H1 (cell line): ENCODE measurements at regions not wholly inside any gene's neighbourhood (a gene's known extent, or its start where the extent isn't known, plus 50 kb on each side); places are given as distances from the start of the nearest gene placed in this dataset.
"Not testable (repeated sequence)": the region's sequence is repeated elsewhere in the genome, so short reads cannot be mapped to it uniquely, and the experiment has no call there.

ENCODE experiments used
- CTCF ChIA-PET: fragments of 300-600 bp; sonication (Branson Sonifier 250); formaldehyde crosslinking; loops from one replicate; lab custom pipeline; 2021; ENCODE audit not compliant: partially characterized antibody; lab: Charles Lee
- POLR2A ChIA-PET: fragments of 300-600 bp; sonication (Branson Sonifier 250); formaldehyde crosslinking; loops from one replicate; lab custom pipeline; 2021; ENCODE audit warnings: inconsistent platforms; ENCODE audit not compliant: partially characterized antibody; lab: Charles Lee
- DNase-seq, 2 experiments: peaks; one replicate each; pipeline versions ENCODE4 v3.0.0 to v3.0.0-alpha.2; 2010 to 2022; ENCODE audit warnings: low spot score in 2 of 2, low read depth in 1 of 2, mixed read lengths in 1 of 2
- FAIRE-seq: peaks from 2 replicates; lab custom pipeline; 2011; peaks lifted over from hg19 to GRCh38; lab: Jason Lieb, UNC
- H2AFZ ChIP-seq: 2 replicates; pipeline ENCODE4 v1.8.1; 2012; ENCODE audit warnings: low read length, inconsistent platforms
- H2AK5ac ChIP-seq: 2 replicates; pipeline ENCODE4 v1.6.1; 2013; ENCODE audit warnings: low read depth, low read length
- H2BK120ac ChIP-seq: replicated peaks from 2 replicates; pipeline ENCODE3; 2013; ENCODE audit warnings: low read depth, low read length, inconsistent platforms
- H2BK12ac ChIP-seq: 2 replicates; pipeline ENCODE4 v1.6.1; 2013; ENCODE audit warnings: low read depth, low read length
- H2BK15ac ChIP-seq: 2 replicates; pipeline ENCODE4 v1.6.1; 2013; ENCODE audit warnings: low read length
- H2BK20ac ChIP-seq: 2 replicates; pipeline ENCODE4 v1.6.1; 2013; ENCODE audit warnings: low read length
- H2BK5ac ChIP-seq: 2 replicates; pipeline ENCODE4 v1.6.1; 2013; ENCODE audit warnings: low read depth, low read length
- H3K14ac ChIP-seq: 2 replicates; pipeline ENCODE4 v1.6.1; 2013; ENCODE audit warnings: inconsistent platforms; ENCODE audit not compliant: insufficient read length
- H3K18ac ChIP-seq: 2 replicates; pipeline ENCODE4 v1.6.1; 2013; ENCODE audit warnings: low read length; ENCODE audit errors: extremely low read depth
- H3K23ac ChIP-seq: 2 replicates; pipeline ENCODE4 v1.6.1; 2013; ENCODE audit warnings: inconsistent platforms; ENCODE audit not compliant: insufficient read length
- H3K23me2 ChIP-seq: 2 replicates; pipeline ENCODE4 v1.6.1; 2013; ENCODE audit warnings: low read depth, low read length
- H3K27ac ChIP-seq: 2 replicates; pipeline ENCODE4 v1.6.1; 2011; ENCODE audit warnings: low read depth, low read length, inconsistent platforms
- H3K27me3 ChIP-seq, 4 experiments: replicated peaks in 1 of 4; 1 replicate in 1 of 4; 2 replicates in 3 of 4; pipeline versions ENCODE4 v1.6.1 to v1.8.1; 2011 to 2013; ENCODE audit warnings: low read length in 3 of 4, mild to moderate bottlenecking in 3 of 4, inconsistent platforms in 2 of 4, mixed read lengths in 2 of 4, moderate library complexity in 1 of 4; ENCODE audit not compliant: control insufficient read depth in 3 of 4, insufficient read depth in 3 of 4; ENCODE audit errors: extremely low read depth in 1 of 4
- H3K36me3 ChIP-seq, 4 experiments: 2 replicates each; pipeline versions ENCODE4 v1.6.1 to v1.8.1; 2011 to 2013; ENCODE audit warnings: mild to moderate bottlenecking in 4 of 4, low read length in 3 of 4, moderate library complexity in 2 of 4, control low read depth in 1 of 4, inconsistent platforms in 1 of 4; ENCODE audit not compliant: insufficient read depth in 4 of 4, control insufficient read depth in 2 of 4
- H3K4ac ChIP-seq: replicated peaks from 2 replicates; pipeline ENCODE3; 2013; ENCODE audit warnings: low read length, low read depth, mixed read lengths, inconsistent platforms; ENCODE audit not compliant: insufficient read length
- H3K4me1 ChIP-seq, 4 experiments: replicated peaks in 1 of 4; 1 replicate in 1 of 4; 2 replicates in 3 of 4; pipeline versions ENCODE4 v1.6.1 to v1.8.1; 2011 to 2013; ENCODE audit warnings: low read length in 3 of 4, inconsistent platforms in 2 of 4, mixed read lengths in 1 of 4; ENCODE audit not compliant: insufficient read depth in 4 of 4, control insufficient read depth in 3 of 4
- H3K4me2 ChIP-seq, 2 experiments: 2 replicates each; pipeline versions ENCODE4 v1.6.1 to v1.8.1; 2011 to 2013; ENCODE audit warnings: low read depth in 2 of 2, low read length in 2 of 2, control low read depth in 1 of 2, inconsistent platforms in 1 of 2, mild to moderate bottlenecking in 1 of 2; ENCODE audit not compliant: insufficient read depth in 1 of 2
- H3K4me3 ChIP-seq, 4 experiments: fragments of 200-600, 300-600 bp in 1 of 4; sonication (generic), shearing (Covaris generic), sonication (Bioruptor Twin) in 1 of 4; 2 replicates each; pipeline versions ENCODE4 v1.5.1 to v1.8.1; 2011 to 2016; ENCODE audit warnings: low read length in 4 of 4, low read depth in 3 of 4, control low read depth in 2 of 4, inconsistent platforms in 2 of 4, mild to moderate bottlenecking in 2 of 4, mixed read lengths in 1 of 4, moderate library complexity in 1 of 4; ENCODE audit not compliant: insufficient read depth in 2 of 4; ENCODE audit errors: extremely low read depth in 1 of 4
- H3K56ac ChIP-seq: replicated peaks from 2 replicates; pipeline ENCODE3; 2013; ENCODE audit warnings: low read depth, mild to moderate bottlenecking, mixed read lengths, low read length, inconsistent platforms; ENCODE audit not compliant: insufficient read length
- H3K79me1 ChIP-seq: 2 replicates; pipeline ENCODE4 v1.6.1; 2013; ENCODE audit warnings: low read depth, low read length, control low read depth
- H3K79me2 ChIP-seq, 2 experiments: 2 replicates each; pipeline versions ENCODE4 v1.6.1 to v1.8.1; 2012 to 2013; ENCODE audit warnings: low read length in 2 of 2, mild to moderate bottlenecking in 2 of 2, inconsistent platforms in 1 of 2; ENCODE audit not compliant: insufficient read depth in 2 of 2, control insufficient read depth in 1 of 2
- H3K9ac ChIP-seq, 4 experiments: replicated peaks in 1 of 4; 1 replicate in 1 of 4; 2 replicates in 3 of 4; pipeline versions ENCODE4 v1.6.1 to v1.8.1; 2011 to 2013; ENCODE audit warnings: low read depth in 3 of 4, low read length in 3 of 4, control low read depth in 2 of 4, mild to moderate bottlenecking in 2 of 4, moderate library complexity in 2 of 4, inconsistent platforms in 1 of 4; ENCODE audit errors: extremely low read depth in 1 of 4
- H3K9me3 ChIP-seq, 2 experiments: 2 replicates each; pipeline versions ENCODE4 v1.6.1 to v1.8.1; 2012 to 2013; ENCODE audit warnings: mild to moderate bottlenecking in 2 of 2, moderate library complexity in 2 of 2, control low read depth in 1 of 2, inconsistent platforms in 1 of 2, low read depth in 1 of 2, low read length in 1 of 2, mixed read lengths in 1 of 2; ENCODE audit not compliant: insufficient read depth in 2 of 2
- H4K20me1 ChIP-seq, 2 experiments: replicated peaks in 1 of 2; 2 replicates each; pipeline versions ENCODE3 to v1.8.1; 2011 to 2013; ENCODE audit warnings: inconsistent platforms in 2 of 2, low read length in 2 of 2, mild to moderate bottlenecking in 1 of 2; ENCODE audit not compliant: insufficient read depth in 2 of 2, control insufficient read depth in 1 of 2
- H4K5ac ChIP-seq: 2 replicates; pipeline ENCODE4 v1.6.1; 2013; ENCODE audit warnings: low read length, low read depth, mixed read lengths, inconsistent platforms; ENCODE audit not compliant: insufficient read length
- H4K8ac ChIP-seq: 2 replicates; pipeline ENCODE4 v1.8.0; 2013; ENCODE audit warnings: mild to moderate bottlenecking, moderate library complexity, low read length, inconsistent platforms; ENCODE audit not compliant: insufficient read depth; ENCODE audit errors: extremely low read depth
- H4K91ac ChIP-seq: replicated peaks from 2 replicates; pipeline ENCODE3; 2013; ENCODE audit warnings: low read length, mixed read lengths, inconsistent platforms; ENCODE audit not compliant: insufficient read length
- WGBS, 2 experiments: shearing (Covaris generic) in 1 of 2; methylation state at CpG; one replicate each; pipeline versions ENCODE4 v1.1.6 to v1.1.7; 2013 to 2015; ENCODE audit warnings: low lambda C conversion rate in 2 of 2, mixed read lengths in 2 of 2, inconsistent platforms in 1 of 2, low coverage in 1 of 2, missing lambda C conversion rate in 1 of 2; ENCODE audit not compliant: insufficient replicate concordance in 2 of 2, insufficient coverage in 1 of 2, insufficient read length in 1 of 2; ENCODE audit errors: extremely low coverage in 1 of 2, missing lambda C conversion rate in 1 of 2; 5-methylcytosine and 5-hydroxymethylcytosine counted together

DNA sequence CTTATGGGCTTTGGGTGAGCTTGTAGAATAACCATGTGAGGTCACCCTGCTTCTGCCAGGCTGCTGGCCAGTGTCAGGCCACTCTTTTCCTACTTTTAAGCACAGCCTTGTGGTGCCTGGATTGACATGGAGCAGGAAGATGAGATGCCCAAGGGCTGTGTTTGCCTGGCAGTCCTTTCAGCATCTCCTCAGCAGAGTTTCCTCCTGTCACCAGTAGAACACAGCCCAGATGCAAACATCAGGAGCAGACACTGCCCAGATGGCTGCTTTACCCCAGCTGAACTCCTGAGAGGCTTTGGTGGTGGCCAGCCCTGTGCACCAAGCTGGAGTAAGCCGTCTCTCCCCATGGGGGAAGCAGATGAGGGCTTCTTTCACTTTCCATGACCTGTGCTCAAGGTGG is 332.0 kb upstream of the FRG2C start:
- H3K4me2 ChIP-seq, H2BK5ac ChIP-seq, H2AFZ ChIP-seq, H3K79me1 ChIP-seq, FAIRE-seq, H2AK5ac ChIP-seq, DNase-seq, H3K23ac ChIP-seq, H3K27me3 ChIP-seq, H2BK120ac ChIP-seq, H3K9me3 ChIP-seq, H4K5ac ChIP-seq, H3K36me3 ChIP-seq, H3K23me2 ChIP-seq, POLR2A ChIA-PET, H3K4ac ChIP-seq, H3K27ac ChIP-seq, H3K4me1 ChIP-seq, H4K91ac ChIP-seq, H3K56ac ChIP-seq, H2BK12ac ChIP-seq, H2BK20ac ChIP-seq, H3K79me2 ChIP-seq, H3K14ac ChIP-seq, H3K4me3 ChIP-seq, H4K8ac ChIP-seq, H3K9ac ChIP-seq, H2BK15ac ChIP-seq, H3K18ac ChIP-seq, H4K20me1 ChIP-seq: not testable (repeated sequence)
- CTCF ChIA-PET: interaction anchor here (1.2 to 1.5 kb wide), 3 partner anchors 9 to 38 kb away, joined by 3 to 7 read pairs (median 3); no protein-coding TSS in a partner anchor
- WGBS, 2 experiments: 78% methylated on average over 1 of the region's 1 CpG; no CpG with 5 or more reads in 1 of the 2 experiments
